ENCODE measurements at regions not wholly inside any gene's neighbourhood (a gene's known extent, or its start where the extent isn't known, plus 50 kb on each side); places are given as distances from the start of the nearest gene placed in this dataset.
A peak's percentile ranks its signal among the peaks of the same experiment; 100 is the strongest.

GRCh38 chr2:165008730-165009315 is 53.5 kb upstream of the SLC38A11 start:
- H3K4me1 ChIP-seq (replicated peaks in 1 of 2) = no peaks in the 10 kb centered on the region
- H3K4me3 ChIP-seq = no peak overlapping the region
- WGBS, 10 experiments = 17 to 100% (median 93%) methylated on average over 1 to 3 of the region's 3 CpGs; no CpG with 5 or more reads in 1 of the 10 experiments
- ATAC-seq (replicated peaks in 6 of 8) = peak in 1 of 8 experiments; percentile 58
- H3K27ac ChIP-seq = no peak overlapping the region
- in situ Hi-C loops (cut with MboI; ENCODE audit: low pct_unique_long_range_greater_than_20kb in 2 of 9, low sequenced_read_pairs in 9 of 9, unreplicated experiment in 9 of 9) = loop anchor here in 5 of 9 experiments (10.0 to 25.0 kb wide), 4 partner anchors 178 to 853 kb away; partner anchors contain the start of gene SCN3A (in 2 of the 5)

GRCh38 chr2:165007161-165007744 is 51.9 kb upstream of the SLC38A11 start:
- Histone ChIP-seq H3K4me3 (no peak overlapping the region), H3K4me1 (replicated peaks in 1 of 2) (no peaks in the 10 kb centered on the region), H3K27ac (no peak overlapping the region)
- WGBS, 10 experiments = 60 to 100% (median 92%) methylated on average over 1 of the region's 1 CpG; no CpG with 5 or more reads in 3 of the 10 experiments
- ATAC-seq (replicated peaks in 6 of 8) = no peak
- in situ Hi-C loops (cut with MboI; ENCODE audit: low pct_unique_long_range_greater_than_20kb in 2 of 9, low sequenced_read_pairs in 9 of 9, unreplicated experiment in 9 of 9) = loop anchor here in 5 of 9 experiments (10.0 to 25.0 kb wide), 4 partner anchors 180 to 855 kb away; partner anchors contain the start of gene SCN3A (in 2 of the 5)

Measured in motor neuron (in vitro differentiated cells).